Right lobe of liver (tissue), 4 donors: ENCODE measurements at regions not wholly inside any gene's neighbourhood (a gene's known extent, or its start where the extent isn't known, plus 50 kb on each side); places are given as distances from the start of the nearest gene placed in this dataset.

ENCODE experiments used
- POLR2A ChIP-seq: fragments of 450-650 bp; IDR thresholded peaks from one replicate; pipeline ENCODE4 v1.6.1; 2017; ENCODE audit warnings: antibody characterized with exemption, mild to moderate bottlenecking
- TF ChIP-seq, protein P1 (sequence below), 4 donors: fragments of 200-600 bp in 3 of 4; fragments of 450-650 bp in 1 of 4; IDR thresholded peaks; one replicate each; pipeline versions ENCODE4 v1.5.1 to v1.8.0; 2016 to 2022; ENCODE audit warnings: antibody characterized with exemption in 4 of 4, mild to moderate bottlenecking in 2 of 4
- donor health status: DM: no; HTN: no; CAD: no.
- donor health status: DM: no; HTN: no; CAD: no.
- donor health status: DM: no; HTN: yes; CAD: no.

DNA sequence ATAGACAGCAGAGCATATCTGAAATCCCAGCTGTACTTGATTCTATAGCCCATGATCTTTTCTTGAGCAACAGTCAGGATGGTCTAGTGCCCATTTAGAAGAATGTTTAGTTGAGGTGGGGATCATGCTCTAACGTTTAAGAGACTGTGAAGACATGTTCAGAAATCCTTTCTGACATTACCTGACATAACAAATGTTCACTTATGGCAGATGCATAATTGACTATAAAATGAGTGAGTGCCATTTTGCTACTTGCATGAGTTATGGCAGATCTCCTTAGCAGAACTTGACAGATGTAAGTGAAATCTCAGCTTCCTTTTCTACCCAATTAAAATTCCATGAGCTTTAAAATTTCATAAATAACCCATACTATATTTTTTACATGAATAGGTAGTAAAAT lies 209.5 kb upstream of the MMADHC start:
- TF ChIP-seq, protein P1, sequence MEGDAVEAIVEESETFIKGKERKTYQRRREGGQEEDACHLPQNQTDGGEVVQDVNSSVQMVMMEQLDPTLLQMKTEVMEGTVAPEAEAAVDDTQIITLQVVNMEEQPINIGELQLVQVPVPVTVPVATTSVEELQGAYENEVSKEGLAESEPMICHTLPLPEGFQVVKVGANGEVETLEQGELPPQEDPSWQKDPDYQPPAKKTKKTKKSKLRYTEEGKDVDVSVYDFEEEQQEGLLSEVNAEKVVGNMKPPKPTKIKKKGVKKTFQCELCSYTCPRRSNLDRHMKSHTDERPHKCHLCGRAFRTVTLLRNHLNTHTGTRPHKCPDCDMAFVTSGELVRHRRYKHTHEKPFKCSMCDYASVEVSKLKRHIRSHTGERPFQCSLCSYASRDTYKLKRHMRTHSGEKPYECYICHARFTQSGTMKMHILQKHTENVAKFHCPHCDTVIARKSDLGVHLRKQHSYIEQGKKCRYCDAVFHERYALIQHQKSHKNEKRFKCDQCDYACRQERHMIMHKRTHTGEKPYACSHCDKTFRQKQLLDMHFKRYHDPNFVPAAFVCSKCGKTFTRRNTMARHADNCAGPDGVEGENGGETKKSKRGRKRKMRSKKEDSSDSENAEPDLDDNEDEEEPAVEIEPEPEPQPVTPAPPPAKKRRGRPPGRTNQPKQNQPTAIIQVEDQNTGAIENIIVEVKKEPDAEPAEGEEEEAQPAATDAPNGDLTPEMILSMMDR (IDR thresholded peaks at IDR 0.05): no peak
- TF ChIP-seq POLR2A: no peak
